Adrenal gland (tissue), 9 donors: ENCODE measurements at regions not wholly inside any gene's neighbourhood (a gene's known extent, or its start where the extent isn't known, plus 50 kb on each side); places are given as distances from the start of the nearest gene placed in this dataset.

Source experiments
- DNase-seq, 7 donors: peaks; one replicate each; pipeline ENCODE4 v3.0.0-alpha.2; 2019 to 2020
- H3K27ac ChIP-seq, 5 donors: fragments of 200-600 bp; sonication (generic) in 4 of 5; 1 replicate in 3 of 5; 2 replicates in 2 of 5; pipeline versions ENCODE4 v1.5.1 to v1.8.0; 2016 to 2020; ENCODE audit warnings: mild to moderate bottlenecking in 1 of 5
- H3K27me3 ChIP-seq: fragments of 200-600 bp; 2 replicates; pipeline ENCODE4 v1.8.0; 2021
- H3K36me3 ChIP-seq, 2 donors: fragments of 200-600 bp; replicated peaks in 1 of 2; 1 replicate in 1 of 2; 2 replicates in 1 of 2; pipeline versions ENCODE4 v1.5.1 to v1.8.0; 2018 to 2022
- H3K4me1 ChIP-seq, 2 donors: fragments of 200-600 bp; replicated peaks in 1 of 2; 1 replicate in 1 of 2; 2 replicates in 1 of 2; pipeline versions ENCODE4 v1.5.1 to v1.8.0; 2018 to 2021
- H3K4me3 ChIP-seq, 4 donors: fragments of 200-600 bp; sonication (generic) in 3 of 4; one replicate each; pipeline ENCODE4 v1.5.1; 2016 to 2018
- H3K9me3 ChIP-seq, 3 donors: fragments of 200-600 bp; sonication (generic) in 1 of 3; replicated peaks in 1 of 3; 1 replicate in 2 of 3; 2 replicates in 1 of 3; pipeline versions ENCODE4 v1.5.1 to v1.8.0; 2016 to 2021
- CTCF ChIP-seq, 6 experiments: fragments of 450-650 bp in 4 of 6; fragments of 200-600 bp in 2 of 6; sonication (generic) in 1 of 6; IDR thresholded peaks; 1 replicate in 5 of 6; 2 replicates in 1 of 6; pipeline versions ENCODE4 v1.5.1 to v1.8.0; 2016 to 2021; ENCODE audit warnings: antibody characterized with exemption in 6 of 6, mild to moderate bottlenecking in 2 of 6, moderate library complexity in 1 of 6
- POLR2A ChIP-seq, 2 donors: fragments of 450-650 bp; IDR thresholded peaks; one replicate each; pipeline ENCODE4 v1.6.1; 2017; ENCODE audit warnings: antibody characterized with exemption in 2 of 2, mild to moderate bottlenecking in 2 of 2, moderate library complexity in 1 of 2
- WGBS, 4 donors: extraction: QIAGEN DNeasy Blood & Tissue Kit in 2 of 4; methylation state at CpG; one replicate each; pipeline versions ENCODE4 v1.1.5 to v1.1.7; 2013 to 2017; 5-methylcytosine and 5-hydroxymethylcytosine counted together
- intact Hi-C, 2 donors: fragments of 100-400 bp; cut with DNase I; formaldehyde crosslinking; loops; one replicate each; pipeline versions ENCODE4 v1.14.1 to v1.15.0; 2022 to 2023
- donor health status: healthy with polysubstance abuse.
- donor health status: Bipolar disorder and iron deficiency.
- donor health status: DM: yes; HTN: yes; CAD: no.
- donor health status: DM: no; HTN: no; CAD: no.
- donor health status: DM: no; HTN: no; CAD: no.

- Histone ChIP-seq H3K4me1 (no peaks in the 10 kb centered on the region), H3K27ac (no peak overlapping the region), H3K27me3 (no peaks in the 10 kb centered on the region), H3K4me3 (no peak overlapping the region), H3K36me3 (no peaks in the 10 kb centered on the region), H3K9me3 (peaks cover 0 to 3% (median 0%) of the 10 kb centered on the region in 3 donors)
- intact Hi-C loops, result no loop called here
- no peak for DNase-seq
- TF ChIP-seq POLR2A (IDR thresholded peaks at IDR 0.05) (no peak), CTCF (IDR thresholded peaks at IDR 0.05) (no peak)
- WGBS, 4 donors, result 77 to 87% (median 83%) methylated on average over 1 of the region's 1 CpG
Observed at GRCh38 chr5:152938630-152939029, 533.6 kb upstream of the NMUR2 start.

GRCh38 chr5:152942633-152943336 is 537.7 kb upstream of the NMUR2 start:
- 69 to 77% (median 72%) methylated on average over 5 of the region's 5 CpGs for WGBS, 4 donors
- H3K4me3 ChIP-seq, result no peak overlapping the region
- DNase-seq, result no peak
- TF ChIP-seq CTCF (IDR thresholded peaks at IDR 0.05), result no peak
- no peak for TF ChIP-seq POLR2A (IDR thresholded peaks at IDR 0.05)
- H3K36me3 ChIP-seq, result no peaks in the 10 kb centered on the region
- H3K27ac ChIP-seq, result no peak overlapping the region
- intact Hi-C loops, result no loop called here
- H3K27me3 ChIP-seq, result no peaks in the 10 kb centered on the region
- no peaks in the 10 kb centered on the region for H3K4me1 ChIP-seq
- peaks cover 0 to 3% (median 0%) of the 10 kb centered on the region in 3 donors for H3K9me3 ChIP-seq

- Histone ChIP-seq H3K4me1 (no peaks in the 10 kb centered on the region), H3K27me3 (no peaks in the 10 kb centered on the region), H3K4me3 (no peak overlapping the region), H3K27ac (no peak overlapping the region), H3K36me3 (no peaks in the 10 kb centered on the region), H3K9me3 (no peaks in the 10 kb centered on the region)
- DNase-seq, result no peak
- intact Hi-C loops, result no loop called here
- TF ChIP-seq POLR2A (IDR thresholded peaks at IDR 0.05) (no peak), CTCF (IDR thresholded peaks at IDR 0.05) (no peak)
- 66 to 70% (median 68%) methylated on average over 8 of the region's 8 CpGs for WGBS, 4 donors
Observed at GRCh38 chr5:152953788-152954483, 536.5 kb upstream of the GRIA1 start.

- TF ChIP-seq POLR2A (IDR thresholded peaks at IDR 0.05), result no peak
- no peak for TF ChIP-seq CTCF (IDR thresholded peaks at IDR 0.05)
- no peak for DNase-seq
- Histone ChIP-seq H3K4me3 (no peak overlapping the region), H3K4me1 (no peaks in the 10 kb centered on the region), H3K27me3 (no peaks in the 10 kb centered on the region), H3K27ac (no peak overlapping the region), H3K36me3 (no peaks in the 10 kb centered on the region), H3K9me3 (no peaks in the 10 kb centered on the region)
- 62 to 66% (median 66%) methylated on average over 2 of the region's 2 CpGs for WGBS, 4 donors
- intact Hi-C loops, result no loop called here
Observed at GRCh38 chr5:152956943-152957613, 533.4 kb upstream of the GRIA1 start.
